Panc1 (cell line): ENCODE measurements at regions not wholly inside any gene's neighbourhood (a gene's known extent, or its start where the extent isn't known, plus 50 kb on each side); places are given as distances from the start of the nearest gene placed in this dataset.
A peak's percentile ranks its signal among the peaks of the same experiment; 100 is the strongest.

Source experiments
- ATAC-seq: fragments of 200-7000 bp; cut with Tn5 transposase; 2 replicates; pipeline ENCODE4 v1.9.1; 2020; ENCODE audit warnings: mild to moderate bottlenecking, moderate library complexity
- BruUV-seq: library from RNA; stranded (reverse); fragments of 400-500 nt; replicated peaks from 2 replicates; lab custom pipeline; 2021; lab: Mats Ljungman, UMichigan
- CTCF ChIA-PET: fragments of 300-600 bp; sonication (Branson Sonifier 250); formaldehyde crosslinking; loops from one replicate; lab custom pipeline; 2022; ENCODE audit warnings: antibody characterized with exemption; lab: Charles Lee
- POLR2A ChIA-PET: fragments of 300-600 bp; sonication (Branson Sonifier 250); formaldehyde crosslinking; loops from one replicate; lab custom pipeline; 2022; ENCODE audit warnings: antibody characterized with exemption; lab: Charles Lee
- DNase-seq: peaks from one replicate; pipeline ENCODE4 v3.0.0-alpha.2; 2010; ENCODE audit warnings: low read depth, low spot score
- H3K27ac ChIP-seq: 2 replicates; pipeline ENCODE4 v1.5.1; 2011; ENCODE audit warnings: mild to moderate bottlenecking, low read length, inconsistent platforms
- H3K27me3 ChIP-seq: fragments of 200-500 bp; sonication (Bioruptor generic); 2 replicates; pipeline ENCODE4 v1.6.0; 2014; ENCODE audit warnings: low read length, inconsistent platforms; ENCODE audit not compliant: control insufficient read depth, insufficient read depth
- H3K36me3 ChIP-seq: fragments of 200-500 bp; sonication (Bioruptor generic); 2 replicates; pipeline ENCODE4 v1.5.1; 2014; ENCODE audit warnings: inconsistent platforms, mild to moderate bottlenecking, low read length, moderate library complexity; ENCODE audit not compliant: control insufficient read depth, insufficient read depth
- H3K4me1 ChIP-seq: 2 replicates; pipeline ENCODE4 v1.5.1; 2011; ENCODE audit warnings: inconsistent platforms, mild to moderate bottlenecking, low read length, moderate library complexity; ENCODE audit not compliant: control insufficient read depth, insufficient read depth
- H3K4me3 ChIP-seq, 2 experiments: 2 replicates each; pipeline ENCODE4 v1.5.1; 2011 to 2012; ENCODE audit warnings: low read depth in 2 of 2, low read length in 2 of 2, mild to moderate bottlenecking in 2 of 2, inconsistent platforms in 1 of 2, moderate library complexity in 1 of 2
- H3K9me3 ChIP-seq: fragments of 200-500 bp; sonication (Bioruptor generic); 2 replicates; pipeline ENCODE4 v1.5.1; 2014; ENCODE audit warnings: low read depth, mild to moderate bottlenecking, inconsistent platforms, low read length, moderate library complexity; ENCODE audit not compliant: control insufficient read depth, insufficient read depth
- CTCF ChIP-seq: fragments of 450-650 bp; IDR thresholded peaks from 2 replicates; pipeline ENCODE4 v1.5.1; 2017; ENCODE audit warnings: mild to moderate bottlenecking
- POLR2AphosphoS5 ChIP-seq: IDR thresholded peaks from 2 replicates; pipeline ENCODE4 v1.6.1; 2012; ENCODE audit warnings: mild to moderate bottlenecking, low read depth, low read length, moderate library complexity
- SIN3A ChIP-seq: IDR thresholded peaks from 2 replicates; pipeline ENCODE4 v1.6.1; 2012; ENCODE audit warnings: low read depth, mild to moderate bottlenecking, low read length, moderate library complexity, borderline replicate concordance; ENCODE audit not compliant: insufficient read depth
- TCF7L2 ChIP-seq: IDR thresholded peaks from 2 replicates; pipeline ENCODE4 v1.6.1; 2011; ENCODE audit warnings: mild to moderate bottlenecking, low read depth, low read length, inconsistent platforms
- in situ Hi-C: cut with HindIII; loops from 2 replicates; pipeline ENCODE4 v1.10.0; 2016; ENCODE audit warnings: low sequenced_read_pairs, low pct_unique_long_range_greater_than_20kb
- intact Hi-C: fragments of 100-400 bp; cut with micrococcal nuclease; formaldehyde crosslinking; loops from one replicate; pipeline ENCODE4 v1.10.0; 2022; ENCODE audit not compliant: unreplicated experiment
- TF ChIP-seq, protein P1 (sequence below), 2 experiments: IDR thresholded peaks; 2 replicates each; pipeline ENCODE4 v1.6.1; 2011 to 2012; ENCODE audit warnings: low read depth in 2 of 2, control low read depth in 1 of 2, low read length in 1 of 2, mild to moderate bottlenecking in 1 of 2, moderate library complexity in 1 of 2; ENCODE audit not compliant: insufficient read depth in 1 of 2

- TF ChIP-seq TCF7L2 (no peak), CTCF (no peak), SIN3A (no peak), POLR2AphosphoS5 (no peak)
- TF ChIP-seq, protein P1, sequence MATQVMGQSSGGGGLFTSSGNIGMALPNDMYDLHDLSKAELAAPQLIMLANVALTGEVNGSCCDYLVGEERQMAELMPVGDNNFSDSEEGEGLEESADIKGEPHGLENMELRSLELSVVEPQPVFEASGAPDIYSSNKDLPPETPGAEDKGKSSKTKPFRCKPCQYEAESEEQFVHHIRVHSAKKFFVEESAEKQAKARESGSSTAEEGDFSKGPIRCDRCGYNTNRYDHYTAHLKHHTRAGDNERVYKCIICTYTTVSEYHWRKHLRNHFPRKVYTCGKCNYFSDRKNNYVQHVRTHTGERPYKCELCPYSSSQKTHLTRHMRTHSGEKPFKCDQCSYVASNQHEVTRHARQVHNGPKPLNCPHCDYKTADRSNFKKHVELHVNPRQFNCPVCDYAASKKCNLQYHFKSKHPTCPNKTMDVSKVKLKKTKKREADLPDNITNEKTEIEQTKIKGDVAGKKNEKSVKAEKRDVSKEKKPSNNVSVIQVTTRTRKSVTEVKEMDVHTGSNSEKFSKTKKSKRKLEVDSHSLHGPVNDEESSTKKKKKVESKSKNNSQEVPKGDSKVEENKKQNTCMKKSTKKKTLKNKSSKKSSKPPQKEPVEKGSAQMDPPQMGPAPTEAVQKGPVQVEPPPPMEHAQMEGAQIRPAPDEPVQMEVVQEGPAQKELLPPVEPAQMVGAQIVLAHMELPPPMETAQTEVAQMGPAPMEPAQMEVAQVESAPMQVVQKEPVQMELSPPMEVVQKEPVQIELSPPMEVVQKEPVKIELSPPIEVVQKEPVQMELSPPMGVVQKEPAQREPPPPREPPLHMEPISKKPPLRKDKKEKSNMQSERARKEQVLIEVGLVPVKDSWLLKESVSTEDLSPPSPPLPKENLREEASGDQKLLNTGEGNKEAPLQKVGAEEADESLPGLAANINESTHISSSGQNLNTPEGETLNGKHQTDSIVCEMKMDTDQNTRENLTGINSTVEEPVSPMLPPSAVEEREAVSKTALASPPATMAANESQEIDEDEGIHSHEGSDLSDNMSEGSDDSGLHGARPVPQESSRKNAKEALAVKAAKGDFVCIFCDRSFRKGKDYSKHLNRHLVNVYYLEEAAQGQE (IDR thresholded peaks at IDR 0.05; ENCODE audit: insufficient read depth in 1 of 2, low read depth in 2 of 2, low read length in 1 of 2), result no peak
- intact Hi-C loops, result no loop called here
- no peak overlapping the region for H3K4me3 ChIP-seq
- ChIA-PET POLR2A (no interaction called here), CTCF (interaction anchor here (0.7 kb wide), 1 partner anchor 39 kb away, joined by 3 read pairs; no protein-coding TSS in a partner anchor)
- ATAC-seq, result no peak
- in situ Hi-C loops, result no loop called here
- BruUV-seq, result no TSS peak
- peaks cover 7% of the 10 kb centered on the region; the same call in 1 of the 2 replicates for H3K27me3 ChIP-seq
- no peak overlapping the region for H3K27ac ChIP-seq
- DNase-seq, result no peak
- no peaks in the 10 kb centered on the region for H3K36me3 ChIP-seq
- no peaks in the 10 kb centered on the region for H3K4me1 ChIP-seq
- H3K9me3 ChIP-seq, result no peaks in the 10 kb centered on the region
Observed at GRCh38 chr3:159221335-159221734, 419.5 kb downstream of the MFSD1 start.

DNA sequence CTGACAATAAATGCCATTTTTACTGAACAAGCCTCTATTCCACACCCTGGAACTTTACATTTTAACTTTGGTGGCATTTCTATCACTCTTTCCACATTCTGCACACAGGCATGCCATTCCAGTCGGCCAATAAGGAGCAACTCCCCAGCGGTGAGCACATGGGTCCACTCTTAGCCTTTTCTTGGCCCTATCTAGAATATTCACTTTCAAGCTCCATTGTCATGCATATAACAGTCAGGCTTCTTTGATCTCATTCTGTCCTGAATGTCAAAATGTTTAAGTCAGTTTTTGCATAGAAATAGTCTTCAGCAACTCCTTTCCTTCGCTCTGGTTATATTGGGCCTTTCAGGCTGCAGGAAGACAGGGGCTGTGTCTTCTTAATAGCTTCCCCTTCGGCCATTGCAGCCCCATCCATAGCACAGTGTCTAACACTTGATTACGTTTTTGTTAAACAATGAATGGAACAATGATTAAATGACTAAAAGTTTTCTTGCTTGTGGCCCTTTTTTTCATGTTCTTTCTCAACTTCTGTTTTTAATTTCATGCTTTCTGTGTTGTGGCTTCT is 427.3 kb downstream of the MFSD1 start:
- in situ Hi-C loops (no loop called here), intact Hi-C loops (no loop called here)
- no peaks in the 10 kb centered on the region for H3K36me3 ChIP-seq
- peaks cover 3% of the 10 kb centered on the region; the same call in 1 of the 2 replicates for H3K27me3 ChIP-seq
- no peak for TF ChIP-seq CTCF
- TF ChIP-seq TCF7L2, result no peak
- H3K4me3 ChIP-seq, result no peak overlapping the region
- CTCF ChIA-PET, result no interaction called here
- no peaks in the 10 kb centered on the region for H3K4me1 ChIP-seq
- DNase-seq (no peak), ATAC-seq (peak; percentile 48; the same call in 1 of the 2 replicates)
- BruUV-seq, result no TSS peak
- H3K27ac ChIP-seq, result no peak overlapping the region
- POLR2A ChIA-PET, result no interaction called here
- H3K9me3 ChIP-seq, result no peaks in the 10 kb centered on the region
